Epithelial cell of prostate (primary cell): ENCODE measurements at regions not wholly inside any gene's neighbourhood (a gene's known extent, or its start where the extent isn't known, plus 50 kb on each side); places are given as distances from the start of the nearest gene placed in this dataset.

Experiments
- DNase-seq: peaks from one replicate; pipeline ENCODE4 v3.0.0-alpha.2; 2011; ENCODE audit warnings: low read depth, low spot score
- H3K27ac ChIP-seq: fragments of 450-650 bp; 2 replicates; pipeline ENCODE4 v1.5.1; 2017; ENCODE audit warnings: mild to moderate bottlenecking

DNA sequence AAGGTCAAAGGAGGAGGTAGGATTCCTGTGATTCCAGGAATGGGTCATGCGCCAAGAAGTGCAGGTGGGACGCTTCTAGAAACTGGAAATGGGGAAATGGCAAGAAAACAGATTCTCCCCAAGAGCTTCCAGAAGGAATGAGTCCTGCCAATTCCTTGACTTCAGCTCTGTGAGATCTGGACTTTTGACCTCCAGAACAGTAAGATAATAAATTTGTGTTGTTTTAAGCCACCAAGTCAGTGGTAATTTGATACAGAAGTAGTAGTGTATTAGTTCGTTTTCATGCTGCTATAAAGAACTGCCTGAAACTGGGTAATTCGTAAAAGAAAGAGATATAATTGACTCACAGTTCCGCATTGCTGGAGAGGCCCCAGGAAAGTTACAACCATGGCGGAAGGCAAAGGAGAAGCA is 178.6 kb upstream of the GALNT17 start:
- DNase-seq, result no peak
- no peak overlapping the region for H3K27ac ChIP-seq

DNA sequence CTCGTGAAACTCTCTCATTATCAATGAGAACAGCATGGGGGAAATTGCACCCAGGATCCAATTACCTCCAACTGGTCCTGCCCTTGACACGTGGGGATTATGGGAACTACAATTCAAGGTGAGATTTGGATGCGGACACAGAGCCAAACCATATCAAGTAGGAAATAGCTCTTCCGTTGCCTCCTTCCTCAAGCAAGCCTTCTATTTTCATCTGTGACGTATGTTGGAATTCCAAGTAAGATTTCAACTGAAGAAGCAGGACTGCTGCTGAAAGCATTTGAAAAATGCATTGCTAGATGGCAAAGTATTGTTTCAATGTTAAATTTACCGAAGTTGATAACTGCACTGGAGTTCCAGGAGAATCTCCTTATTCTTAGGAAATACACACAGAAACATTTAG is 178.1 kb upstream of the GALNT17 start:
- H3K27ac ChIP-seq, result no peak overlapping the region
- DNase-seq, result no peak

DNA sequence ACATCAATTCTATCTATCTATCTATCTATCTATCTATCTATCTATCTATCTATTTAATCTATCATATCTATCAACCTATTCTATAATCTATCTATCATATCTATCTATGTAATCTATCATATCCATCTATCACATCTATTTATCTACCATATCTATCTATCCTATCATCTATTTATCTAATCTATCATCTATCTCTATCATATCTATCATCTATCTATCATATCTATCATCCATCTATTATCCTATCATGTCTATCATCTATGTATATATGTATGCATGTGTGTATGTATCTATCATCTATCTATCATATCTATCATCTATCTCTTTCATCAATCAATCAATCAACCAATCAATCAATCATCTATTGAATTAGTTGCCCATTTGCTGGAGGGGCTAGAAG is 159.3 kb upstream of the GALNT17 start:
- DNase-seq, result no peak
- H3K27ac ChIP-seq, result no peak overlapping the region

DNA sequence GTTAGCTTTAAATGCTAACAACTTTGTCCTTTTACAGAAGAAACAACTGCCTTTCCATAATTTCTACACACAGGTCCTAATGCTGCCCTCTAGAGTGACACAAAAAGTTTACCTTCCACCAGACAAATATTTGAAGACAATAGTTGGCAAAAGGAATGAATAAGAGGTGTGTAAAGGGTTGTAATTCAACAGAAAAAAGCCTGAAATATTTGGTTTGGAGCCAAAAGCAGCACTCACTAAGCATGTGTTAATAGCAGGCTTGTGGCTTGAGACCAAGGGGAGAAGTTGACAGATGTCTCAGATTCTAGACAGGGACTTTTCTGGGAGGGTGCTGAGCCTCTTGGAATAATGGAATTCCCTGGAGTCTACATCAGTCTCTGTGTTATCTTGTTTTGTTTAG is 156.2 kb upstream of the GALNT17 start:
- DNase-seq, result no peak

DNA sequence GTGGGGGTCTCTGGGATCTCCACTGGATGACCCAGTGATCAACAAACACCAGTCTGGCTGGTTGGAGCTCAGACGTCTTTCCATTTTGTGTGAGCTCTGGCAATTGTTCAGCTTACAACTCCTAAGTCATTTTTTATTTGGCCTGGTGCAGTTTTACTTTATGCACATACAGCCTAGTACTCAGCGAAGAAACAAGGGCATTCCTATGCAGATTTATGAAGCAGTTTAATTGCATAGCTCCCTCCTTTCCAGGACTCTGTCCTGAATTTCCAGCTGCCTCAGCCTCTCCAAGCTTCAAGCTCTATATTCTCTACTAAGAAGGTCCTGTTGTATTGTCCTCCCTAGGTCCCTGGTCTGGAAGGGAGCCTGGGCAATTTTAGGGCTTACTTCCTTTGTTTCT is 145.6 kb upstream of the GALNT17 start:
- no peak overlapping the region for H3K27ac ChIP-seq
- DNase-seq, result no peak

More for the DNA sequence above, 156.2 kb upstream of the GALNT17 start:
- H3K27ac ChIP-seq, result no peak overlapping the region

DNA sequence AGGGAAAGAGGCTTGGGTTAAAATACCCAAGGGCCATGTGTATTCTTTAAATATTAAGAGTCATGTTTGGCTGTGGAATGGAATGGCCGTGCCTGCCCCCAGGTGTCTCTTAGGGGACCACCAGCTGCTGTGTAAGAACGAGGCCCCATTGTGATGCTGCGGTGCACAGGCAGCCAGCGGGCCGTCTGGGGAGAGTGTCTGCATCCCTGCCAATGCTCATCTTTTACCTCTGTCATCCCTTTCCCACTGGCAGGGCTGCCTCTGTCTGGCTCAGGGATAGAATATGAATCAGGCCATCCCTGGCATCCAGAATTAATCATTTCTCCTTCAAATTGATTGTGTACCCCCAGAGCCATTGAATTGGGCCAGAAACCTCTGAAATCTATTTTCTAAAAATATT is 137.8 kb upstream of the GALNT17 start:
- no peak overlapping the region for H3K27ac ChIP-seq
- DNase-seq, result no peak

DNA sequence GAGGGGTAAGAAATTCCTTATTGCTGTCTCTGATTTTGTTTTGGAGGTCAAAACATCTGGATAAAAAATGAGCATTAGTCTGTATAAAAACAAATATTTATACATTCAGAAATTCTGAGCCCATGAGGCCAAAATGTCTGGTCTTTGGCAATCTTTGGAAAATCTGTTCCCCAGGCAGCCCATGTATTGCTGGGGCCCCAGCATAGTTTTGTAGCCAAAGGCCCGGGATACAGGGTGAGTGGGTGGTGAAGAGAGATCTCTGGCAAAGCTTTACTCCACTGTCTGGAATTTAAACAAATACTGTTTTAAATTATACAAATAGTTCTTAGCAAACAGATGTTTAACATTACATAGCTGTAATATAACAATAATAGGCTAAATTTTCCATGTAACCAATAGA is 134.7 kb upstream of the GALNT17 start:
- no peak overlapping the region for H3K27ac ChIP-seq
- DNase-seq, result no peak

DNA sequence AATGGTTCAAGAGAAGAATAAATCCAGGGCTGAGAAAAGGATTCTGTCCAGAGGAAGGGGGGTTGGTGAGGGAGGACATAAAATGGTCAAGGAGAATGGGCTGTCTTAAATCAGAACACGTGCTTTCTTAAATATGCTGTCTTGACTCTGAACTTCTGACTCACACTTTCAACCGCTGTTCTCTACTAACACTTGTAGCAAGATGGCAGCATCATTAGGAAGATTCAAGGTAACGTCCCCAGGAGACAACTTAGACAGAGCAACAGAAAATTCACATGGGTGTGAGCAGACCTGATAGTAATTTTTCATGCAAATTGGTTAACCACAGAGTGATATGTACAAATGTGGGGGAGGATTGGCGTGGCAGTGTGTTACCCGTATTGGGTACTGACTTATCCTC is 126.8 kb upstream of the GALNT17 start:
- H3K27ac ChIP-seq, result no peak overlapping the region
- DNase-seq, result no peak

DNA sequence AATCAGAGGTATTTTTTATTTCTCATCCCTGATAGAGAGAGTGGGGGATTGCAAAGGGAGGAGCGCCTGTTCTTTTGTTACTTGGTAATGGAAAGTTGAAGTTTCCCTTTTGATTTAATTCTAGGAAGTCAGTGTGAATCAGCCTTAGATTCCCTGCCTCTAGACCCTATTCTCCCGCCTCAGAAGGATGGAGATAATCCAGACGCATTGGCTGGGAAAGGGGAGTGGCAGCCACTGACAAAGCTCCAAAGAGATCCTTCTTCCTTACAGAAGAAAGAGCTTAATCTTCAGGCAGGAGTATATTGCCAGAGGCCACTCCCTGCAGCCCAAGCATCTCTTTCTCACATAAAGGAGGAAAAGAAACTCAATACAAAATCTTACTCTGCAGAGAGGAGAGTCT is 122.3 kb upstream of the GALNT17 start:
- no peak overlapping the region for H3K27ac ChIP-seq
- DNase-seq, result no peak

DNA sequence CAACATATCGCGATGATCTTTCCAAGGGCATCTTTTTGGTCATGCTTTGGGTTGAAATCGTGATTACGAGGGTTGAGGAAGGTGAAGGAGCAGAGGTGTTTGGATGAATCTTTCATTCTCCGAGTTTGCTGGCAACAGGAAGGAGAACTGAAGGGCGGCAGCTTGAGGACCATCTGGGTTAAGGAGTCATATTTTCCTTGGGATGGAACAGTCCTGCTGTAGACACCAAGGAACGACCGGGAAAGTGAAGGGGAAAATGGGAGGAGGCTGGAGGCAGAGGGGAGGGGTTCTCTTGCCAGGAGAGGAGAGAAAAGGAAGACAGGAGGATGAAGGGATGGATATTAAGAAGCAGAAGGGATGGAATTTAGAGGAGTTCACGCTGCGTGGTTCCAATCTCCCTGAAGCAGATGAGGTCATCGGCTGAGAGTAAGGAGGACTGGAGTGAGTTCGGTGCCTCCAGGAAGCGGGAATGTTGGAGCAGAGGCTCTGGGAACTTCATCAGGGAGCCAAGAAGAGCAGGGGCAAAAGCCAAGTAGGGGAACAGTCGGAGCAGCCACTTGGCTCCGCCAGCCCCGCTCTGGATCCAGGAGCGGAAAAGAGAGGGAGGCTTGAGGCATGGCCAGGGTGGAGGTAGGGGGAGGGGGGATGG is 116.6 kb upstream of the GALNT17 start:
- no peak overlapping the region for H3K27ac ChIP-seq
- no peak for DNase-seq

DNA sequence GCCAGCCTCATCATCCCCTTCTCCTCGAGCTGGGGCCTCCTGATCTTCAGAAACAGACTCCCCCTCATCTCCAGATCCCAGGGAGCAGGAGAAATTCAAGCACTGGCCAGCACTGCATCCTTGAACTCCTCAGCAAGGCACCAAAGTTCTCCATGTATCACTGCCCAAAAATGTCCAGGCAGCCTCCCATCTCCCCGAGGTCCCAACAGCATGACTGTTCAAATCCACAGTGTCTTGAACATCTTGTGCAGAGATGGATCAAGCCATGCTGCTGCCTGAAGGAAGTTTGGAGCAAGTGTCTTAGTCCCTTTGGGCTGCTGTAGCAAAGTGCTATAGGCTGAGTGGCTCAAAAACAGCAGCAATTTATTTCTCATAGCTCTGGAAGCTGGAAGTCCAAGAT is 115.5 kb upstream of the GALNT17 start:
- no peak for DNase-seq
- H3K27ac ChIP-seq, result no peak overlapping the region

DNA sequence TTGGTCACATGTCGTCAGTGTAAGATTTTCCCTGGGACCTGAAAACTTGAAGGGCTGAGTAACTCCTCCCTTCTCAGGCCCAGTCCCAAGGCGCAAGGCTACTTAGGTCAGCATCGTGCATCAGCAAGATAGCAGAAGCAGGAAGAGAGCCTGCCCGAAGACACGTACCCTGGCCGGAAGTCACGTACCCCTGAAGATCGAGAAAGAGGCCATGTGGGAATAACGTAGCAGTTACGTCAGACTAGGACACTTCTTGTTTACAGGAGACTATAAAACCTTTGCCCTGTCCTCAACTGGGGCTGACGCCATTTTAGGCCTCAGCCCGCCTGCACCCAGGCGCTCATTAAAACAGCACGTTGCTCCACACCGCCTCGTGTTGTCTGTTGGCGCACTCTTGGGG is 114.3 kb upstream of the GALNT17 start:
- DNase-seq, result no peak
- no peak overlapping the region for H3K27ac ChIP-seq

DNA sequence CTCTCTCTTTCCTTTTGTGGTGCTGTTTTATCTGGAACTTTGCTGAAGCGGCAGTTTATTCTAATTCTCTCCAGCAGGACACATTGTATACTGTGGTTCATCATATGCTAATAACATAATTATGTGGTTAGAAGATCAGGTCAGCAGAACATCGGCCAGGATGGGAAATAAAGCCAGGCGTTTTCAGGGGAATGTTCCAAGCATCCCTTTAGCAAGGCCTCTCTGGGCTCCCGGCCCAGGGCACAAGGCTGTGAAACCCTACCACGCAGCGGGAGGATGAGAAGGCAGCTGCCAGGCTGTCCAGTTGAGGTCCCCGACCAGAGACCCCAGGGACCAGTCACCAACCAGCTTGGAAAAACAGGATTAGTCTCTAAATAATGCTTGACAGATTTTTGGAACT is 112.2 kb upstream of the GALNT17 start:
- no peak overlapping the region for H3K27ac ChIP-seq
- DNase-seq, result no peak

DNA sequence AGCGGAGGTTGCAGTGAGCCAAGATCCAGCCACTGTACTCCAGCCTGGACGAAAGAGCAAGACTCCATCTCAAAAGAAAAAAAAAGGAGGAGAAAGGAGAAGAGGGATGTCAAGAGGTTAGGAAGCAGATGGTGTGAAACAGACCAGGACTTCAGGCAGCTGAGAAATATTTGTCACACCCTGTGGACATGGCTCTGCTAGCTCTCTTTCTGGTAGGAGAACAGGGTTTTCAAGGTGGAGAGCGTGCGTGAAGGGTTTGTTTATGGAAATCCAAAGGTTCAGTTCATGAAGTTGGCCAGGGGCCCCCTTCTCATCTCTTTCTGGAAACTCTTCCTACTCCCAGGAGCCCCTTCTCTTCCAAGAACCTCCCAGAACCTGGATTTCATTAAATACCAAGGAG is 110.8 kb upstream of the GALNT17 start:
- H3K27ac ChIP-seq, result no peak overlapping the region
- no peak for DNase-seq

DNA sequence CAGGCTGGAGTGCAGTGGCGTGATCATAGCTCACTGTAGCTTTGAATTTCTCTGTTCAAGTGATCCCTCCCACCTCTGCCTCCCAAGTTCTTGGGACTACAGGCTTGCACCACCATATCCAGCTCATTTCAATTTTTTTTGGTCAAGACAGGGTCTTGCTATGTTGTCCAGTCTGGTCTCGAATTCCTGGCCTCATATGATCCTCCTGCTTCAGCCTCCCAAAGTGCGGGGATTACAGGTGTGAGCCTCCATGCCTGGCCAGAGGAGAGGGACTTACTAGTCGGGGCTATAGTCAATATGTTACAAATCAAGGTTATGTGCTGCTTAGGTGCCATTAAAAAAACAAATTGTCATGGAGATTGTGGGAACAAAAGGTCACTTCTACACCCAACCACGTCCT is 105.3 kb upstream of the GALNT17 start:
- no peak overlapping the region for H3K27ac ChIP-seq
- DNase-seq, result no peak

DNA sequence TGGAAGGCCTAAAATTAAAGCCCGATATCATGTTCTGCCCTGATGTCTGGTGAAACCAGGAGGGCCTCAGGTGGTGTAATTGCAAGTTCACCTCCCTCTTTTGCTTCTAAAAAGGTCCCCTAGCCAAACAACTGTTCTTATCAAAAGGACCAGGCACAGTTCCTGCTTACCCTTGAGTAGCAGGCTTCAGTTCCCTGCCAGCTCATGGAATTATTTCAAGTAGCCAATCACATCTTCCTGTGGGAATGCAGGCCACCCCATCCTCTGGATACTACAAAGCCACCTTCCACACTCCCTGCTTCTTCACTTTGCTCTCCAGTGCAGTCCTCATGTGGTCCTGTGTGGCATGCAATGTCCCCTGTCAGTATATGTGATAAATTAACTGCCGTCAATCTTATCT is 97.7 kb upstream of the GALNT17 start:
- no peak for DNase-seq
- H3K27ac ChIP-seq, result no peak overlapping the region

DNA sequence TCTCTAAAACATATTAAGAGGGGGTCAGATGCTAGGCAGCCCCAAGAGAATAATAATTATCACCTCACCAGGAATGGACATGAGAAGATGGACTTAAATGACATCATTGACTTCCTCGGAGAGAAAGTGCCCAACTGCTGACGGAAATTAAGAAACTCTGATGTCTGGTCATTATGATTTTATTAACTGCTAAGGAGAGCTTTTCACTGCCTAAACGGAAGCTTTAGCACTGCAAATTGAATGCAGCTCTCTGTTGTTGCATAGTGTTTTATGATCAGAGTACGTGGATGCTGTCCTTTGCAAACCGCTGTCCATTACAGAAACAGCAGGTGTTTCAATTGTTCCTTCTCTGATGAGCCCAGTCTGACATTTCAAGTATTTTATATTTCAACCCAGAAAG is 89.4 kb upstream of the GALNT17 start:
- H3K27ac ChIP-seq, result no peak overlapping the region
- DNase-seq, result no peak

DNA sequence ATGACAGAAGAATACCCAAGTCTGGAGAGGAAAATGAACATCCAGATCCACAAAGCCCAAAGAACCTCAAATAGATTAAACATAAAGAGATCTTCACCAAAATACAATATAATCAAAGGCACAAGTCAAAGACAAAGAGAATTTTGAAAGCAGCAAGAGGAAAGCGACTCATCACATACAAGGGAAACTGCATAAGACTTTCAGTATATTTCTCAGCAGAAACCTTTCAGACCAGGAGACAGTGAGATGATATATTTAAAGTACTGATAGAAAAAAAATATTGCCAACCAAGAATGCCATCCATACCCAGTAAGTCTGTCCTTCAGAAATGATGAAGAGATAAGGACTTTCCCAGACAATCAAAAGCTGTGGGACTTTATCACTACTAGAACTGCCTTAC is 81.5 kb upstream of the GALNT17 start:
- no peak overlapping the region for H3K27ac ChIP-seq
- DNase-seq, result no peak

DNA sequence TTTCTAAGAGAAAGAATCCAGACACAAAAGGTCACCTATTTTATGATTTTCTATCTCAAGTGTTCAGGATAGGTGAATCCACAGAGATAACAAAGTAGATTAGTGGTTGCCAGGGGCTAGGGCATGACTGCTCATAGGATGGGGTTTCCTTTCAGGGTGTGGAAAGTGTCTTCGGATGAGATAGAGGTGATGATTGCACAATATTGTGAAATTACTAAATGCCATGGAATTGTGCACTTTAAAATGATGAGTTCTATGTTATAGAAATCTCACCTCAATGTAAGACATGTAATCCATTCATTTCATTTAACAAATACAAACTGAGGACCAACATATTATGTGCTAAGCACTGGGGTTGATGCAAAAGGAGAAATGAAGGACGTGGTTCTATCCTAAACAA is 76.4 kb upstream of the GALNT17 start:
- no peak for DNase-seq
- no peak overlapping the region for H3K27ac ChIP-seq

DNA sequence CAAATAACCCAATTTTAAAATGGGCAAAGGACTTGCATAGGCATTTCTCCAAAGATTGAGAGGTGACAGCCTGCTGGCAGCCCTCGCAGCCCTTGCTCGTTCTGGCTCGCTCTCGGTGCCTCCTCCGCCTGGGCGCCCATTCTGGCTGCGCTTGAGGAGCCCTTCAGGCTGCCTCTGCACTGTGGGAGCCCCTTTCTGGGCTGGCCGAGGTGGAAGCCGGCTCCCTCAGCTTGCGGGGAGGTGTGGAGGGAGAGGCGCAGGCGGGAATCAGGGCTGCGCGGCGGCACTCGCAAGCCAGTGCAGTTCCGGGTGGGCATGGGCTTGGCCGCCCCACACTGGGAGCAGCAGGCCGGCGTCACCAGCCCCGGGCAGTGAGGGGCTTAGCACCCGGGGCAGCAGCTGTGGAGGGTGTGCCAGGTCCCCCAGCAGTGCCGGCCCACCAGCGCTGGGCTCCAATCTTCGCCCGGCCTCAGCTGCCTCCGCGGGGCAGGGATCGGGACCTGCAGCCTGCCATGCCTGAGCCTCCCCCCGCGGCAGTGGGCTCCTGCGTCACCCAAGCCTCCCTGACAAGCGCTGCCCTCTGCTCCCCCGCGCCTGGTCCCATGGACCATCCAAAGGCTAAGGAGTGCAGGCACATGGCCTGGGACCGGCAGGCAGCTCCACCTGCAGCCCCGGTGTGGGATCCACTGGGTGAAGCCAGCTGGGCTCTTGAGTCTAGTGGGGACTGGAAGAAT is 54.0 kb upstream of the GALNT17 start:
- H3K27ac ChIP-seq, result no peak overlapping the region
- DNase-seq, result no peak
